ENCODE measurements at regions not wholly inside any gene's neighbourhood (a gene's known extent, or its start where the extent isn't known, plus 50 kb on each side); places are given as distances from the start of the nearest gene placed in this dataset.

DNA sequence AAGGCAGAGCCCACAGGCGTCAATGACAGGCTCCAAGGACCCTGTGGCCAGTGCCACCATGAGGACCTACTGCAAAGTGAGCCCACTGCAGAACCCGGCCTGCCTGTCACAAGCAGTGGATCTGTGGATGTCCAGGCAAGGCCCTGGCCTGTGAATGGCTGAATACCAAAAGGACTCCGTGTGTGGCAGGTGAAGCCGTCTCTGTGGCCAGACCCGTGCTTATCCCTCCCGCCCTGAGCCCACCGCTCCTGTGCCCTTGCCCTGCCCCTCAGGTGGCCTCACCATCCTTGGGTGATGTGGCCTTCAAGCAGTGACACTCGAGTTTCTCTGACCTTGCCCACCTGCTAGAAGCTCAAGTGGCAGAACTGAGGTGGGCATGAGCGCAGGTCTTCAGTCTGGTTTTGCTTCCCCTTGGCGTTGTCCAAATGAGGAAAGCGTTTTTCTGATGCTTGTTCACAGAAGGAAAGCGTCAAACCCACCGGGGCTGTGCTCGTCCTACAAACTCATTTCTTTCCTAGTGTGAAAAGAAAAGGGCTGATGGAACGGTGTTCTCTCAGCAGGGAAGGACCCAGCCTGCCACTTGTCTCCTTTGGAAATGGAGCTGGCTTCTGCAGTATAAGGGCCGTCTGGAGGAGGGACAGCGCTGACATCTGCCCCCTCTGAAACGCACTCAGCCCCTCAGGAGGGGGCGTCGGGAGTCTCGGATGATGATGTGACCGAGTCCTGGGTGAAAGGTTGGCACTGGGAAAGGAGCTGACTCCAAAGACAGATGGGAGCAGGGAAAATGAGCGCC lies 377.7 kb upstream of the IRX4 start:
- DNase-seq (ENCODE audit: low read depth), result no peak
- in situ Hi-C loops (cut with HindIII; ENCODE audit: low pct_unique_long_range_greater_than_20kb, low sequenced_read_pairs), result no loop called here

DNA sequence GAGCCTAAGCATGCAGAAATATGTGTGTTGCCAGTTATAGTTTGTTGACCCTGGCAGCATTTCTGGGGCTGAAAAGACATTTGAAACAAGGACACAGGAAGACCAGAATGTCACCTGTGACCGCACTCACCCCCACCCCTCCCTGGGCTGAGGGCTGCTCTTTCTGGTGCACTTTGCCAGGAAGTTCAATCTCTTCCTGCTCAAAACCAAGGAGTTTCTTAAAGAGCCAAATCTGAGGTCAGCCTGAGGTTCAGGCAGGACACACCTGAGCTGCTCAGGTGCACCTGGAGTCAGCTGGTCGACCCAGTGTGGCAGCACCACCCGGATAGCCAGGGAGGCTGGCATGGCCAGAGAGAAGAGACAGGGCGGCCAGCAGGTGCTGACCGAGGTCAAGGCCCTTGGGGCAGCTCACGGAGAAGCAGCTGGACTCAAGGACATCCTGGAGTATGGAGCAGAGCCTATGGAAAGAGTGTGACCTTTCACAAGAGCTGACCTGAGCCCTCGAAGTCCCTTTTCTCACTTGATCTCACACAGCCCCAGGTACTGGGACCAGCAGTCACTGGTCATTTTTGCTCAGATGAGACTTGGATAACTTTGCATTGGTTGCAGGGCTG lies 376.9 kb upstream of the IRX4 start:
- DNase-seq (ENCODE audit: low read depth), result no peak
- in situ Hi-C loops (cut with HindIII; ENCODE audit: low pct_unique_long_range_greater_than_20kb, low sequenced_read_pairs), result no loop called here

DNA sequence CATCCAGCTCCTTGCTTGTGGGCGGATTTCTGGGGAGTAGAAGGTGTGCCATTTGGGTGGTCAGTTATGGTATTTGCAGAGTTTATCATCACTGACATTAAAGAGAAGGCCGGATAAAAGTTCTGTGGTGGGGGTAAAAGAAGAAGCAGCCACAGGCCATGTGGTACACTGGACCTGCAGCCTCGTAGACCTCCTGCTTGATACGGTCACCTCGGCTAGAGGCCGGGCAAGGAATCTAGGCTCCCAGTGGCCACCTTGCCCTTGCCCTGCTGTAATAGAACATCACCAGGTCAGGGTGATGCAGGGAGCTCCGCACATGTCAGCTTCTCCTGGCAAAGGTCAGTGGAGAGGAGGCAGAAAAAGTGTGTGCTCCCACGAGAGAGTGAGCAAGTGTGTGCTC lies 376.1 kb upstream of the IRX4 start:
- in situ Hi-C loops (cut with HindIII; ENCODE audit: low pct_unique_long_range_greater_than_20kb, low sequenced_read_pairs), result no loop called here
- DNase-seq (ENCODE audit: low read depth), result no peak

DNA sequence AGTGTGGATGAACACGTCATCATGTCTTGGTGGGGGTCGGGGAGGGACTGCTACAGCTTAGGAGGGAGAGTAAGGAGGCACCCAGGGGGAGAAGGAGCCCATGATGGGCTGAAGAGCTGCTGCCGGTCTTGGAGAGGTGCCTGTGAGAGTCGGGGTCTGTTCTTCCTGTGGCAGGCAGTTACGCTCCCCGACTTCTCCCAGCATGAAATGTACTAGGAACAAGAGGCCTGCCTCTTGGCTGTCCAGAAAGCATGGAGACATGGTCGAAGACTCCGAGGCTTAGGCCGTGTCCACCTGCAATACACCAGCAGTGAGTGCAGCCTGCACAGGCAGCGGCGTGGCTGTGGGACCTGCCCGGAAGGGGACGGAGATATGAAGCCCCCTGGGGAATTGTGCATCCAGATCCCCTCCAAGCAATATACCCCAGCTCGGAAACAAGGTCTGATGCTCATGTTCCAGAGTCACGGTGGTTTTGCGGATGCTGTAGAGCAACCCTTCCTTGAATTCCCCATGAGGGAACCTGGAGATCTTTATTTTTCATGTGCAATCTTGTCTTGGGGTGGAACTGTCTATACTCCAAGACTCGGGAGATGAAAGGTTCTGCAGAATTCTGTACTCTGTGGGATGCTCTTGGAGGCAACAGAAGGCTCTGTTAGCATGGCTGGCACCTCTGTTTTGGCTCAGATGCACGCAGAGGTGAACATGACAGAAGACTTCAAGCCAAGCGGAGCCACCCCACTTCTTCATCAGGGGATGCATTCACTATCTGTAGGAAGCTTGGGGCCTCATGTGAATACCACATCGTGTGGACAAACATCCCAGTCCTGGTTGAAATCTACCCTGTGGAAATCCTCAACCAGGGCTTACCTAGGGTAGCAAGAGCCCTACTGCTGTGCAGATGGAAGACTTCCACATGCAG lies 374.9 kb upstream of the IRX4 start:
- no peak for DNase-seq (ENCODE audit: low read depth)
- in situ Hi-C loops (cut with HindIII; ENCODE audit: low pct_unique_long_range_greater_than_20kb, low sequenced_read_pairs), result no loop called here

DNA sequence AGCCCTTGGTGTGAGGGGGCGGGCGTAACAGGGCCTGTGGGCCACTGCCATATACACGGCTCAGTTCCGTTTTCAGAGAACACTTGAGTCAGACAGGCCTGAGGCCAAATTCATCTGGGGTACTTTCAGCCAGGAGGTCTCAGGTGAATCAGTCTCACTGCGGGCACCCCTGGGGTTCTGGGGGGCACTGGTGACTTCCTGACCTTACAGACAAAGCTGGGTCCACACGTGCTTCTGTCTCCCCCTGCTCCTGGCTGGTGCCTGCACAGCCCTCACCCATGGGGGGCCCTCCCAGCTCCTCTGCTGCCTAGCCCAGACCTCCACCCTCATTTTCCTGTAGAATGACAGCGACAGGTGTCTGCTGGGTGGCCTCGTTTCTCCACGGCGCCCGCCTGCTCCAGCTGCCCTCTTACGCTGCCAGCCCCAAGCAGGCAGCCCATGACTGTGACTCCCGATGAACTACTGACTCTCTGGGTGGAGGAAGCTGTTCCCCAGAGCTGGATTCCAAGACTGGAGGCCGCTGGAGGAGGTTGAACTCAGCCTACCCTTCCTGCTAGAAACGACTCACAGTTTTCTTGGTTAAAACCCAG lies 374.1 kb upstream of the IRX4 start:
- no peak for DNase-seq (ENCODE audit: low read depth)

DNA sequence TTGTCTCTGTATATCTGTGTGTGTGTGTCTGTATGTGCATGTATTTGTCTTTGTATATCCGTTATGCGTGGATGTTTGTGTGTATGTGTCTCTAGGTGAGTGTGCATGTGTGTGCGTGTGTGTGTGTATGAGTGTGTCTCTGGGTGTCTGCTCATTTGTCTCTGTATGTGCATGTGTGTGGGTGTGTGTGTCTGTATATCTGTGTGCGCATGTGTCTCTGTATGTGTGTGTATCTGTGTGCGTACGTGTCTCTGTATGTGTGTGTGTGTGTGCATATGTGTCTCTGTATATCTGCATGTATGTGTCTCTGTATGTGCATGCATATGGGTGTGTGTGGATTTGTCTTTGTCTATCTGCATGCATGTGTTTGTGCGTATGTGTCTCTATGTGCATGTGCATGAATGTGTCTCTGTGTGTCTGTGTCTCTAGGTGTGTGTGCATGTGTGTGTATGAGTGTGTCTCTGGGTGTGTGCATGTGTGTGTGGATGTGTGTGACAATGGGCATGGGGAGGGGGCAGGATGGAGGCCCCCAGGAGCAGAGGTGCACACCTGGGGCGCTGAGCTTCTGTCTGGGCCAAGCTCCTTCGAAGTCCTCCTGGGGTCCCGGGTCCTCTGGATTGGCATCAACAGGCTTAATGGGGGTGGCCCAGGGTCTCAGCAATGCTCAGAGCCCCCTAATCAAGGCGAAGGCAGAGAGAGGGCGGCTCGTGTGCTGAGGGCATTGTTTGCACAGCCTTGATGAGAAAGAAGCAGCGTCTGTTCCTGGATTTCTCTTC lies 373.4 kb upstream of the IRX4 start:
- DNase-seq (ENCODE audit: low read depth), result no peak
- in situ Hi-C loops (cut with HindIII; ENCODE audit: low pct_unique_long_range_greater_than_20kb, low sequenced_read_pairs), result no loop called here

More for the DNA sequence above, 374.1 kb upstream of the IRX4 start:
- in situ Hi-C loops (cut with HindIII; ENCODE audit: low pct_unique_long_range_greater_than_20kb, low sequenced_read_pairs), result no loop called here

DNA sequence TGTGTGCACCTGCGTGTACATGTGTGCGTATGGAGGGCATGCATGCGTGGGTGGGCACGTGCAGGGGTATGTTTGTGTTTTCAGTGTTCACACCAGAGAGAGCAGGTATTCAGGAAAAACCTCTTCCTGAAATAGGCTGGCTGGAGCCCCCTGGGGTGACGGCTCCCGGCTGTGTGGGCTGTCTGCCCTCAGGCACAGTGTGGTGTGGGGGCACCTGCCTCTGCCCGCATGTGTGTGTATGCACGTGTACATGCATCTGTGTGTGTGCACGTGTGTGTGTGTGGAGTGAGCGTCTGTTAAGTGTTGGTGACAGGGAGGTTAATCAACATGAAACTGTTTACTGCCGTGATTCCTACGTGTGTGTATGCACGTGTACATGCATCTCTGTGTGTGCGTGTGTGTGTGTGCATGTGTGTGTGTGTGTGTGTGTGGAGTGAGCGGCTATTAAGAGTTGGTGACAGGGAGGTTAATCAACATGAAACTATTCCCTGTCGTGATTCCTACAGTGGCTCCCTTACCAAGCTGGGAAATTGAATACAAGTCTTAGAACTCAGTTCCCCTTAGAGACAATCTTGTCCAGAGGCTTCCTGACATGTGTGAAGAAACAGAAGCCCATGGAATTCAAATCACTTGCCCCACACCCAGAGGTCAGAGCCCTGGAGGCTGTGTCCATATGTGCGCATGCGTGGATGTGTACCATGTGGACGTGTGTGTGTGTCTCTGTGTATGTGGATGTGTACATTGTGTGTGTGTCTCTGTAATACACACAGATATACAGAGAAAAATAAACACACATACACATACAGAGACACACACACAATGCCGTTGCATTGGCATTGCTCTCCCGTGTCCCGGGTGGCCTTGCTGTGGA lies 372.4 kb upstream of the IRX4 start:
- in situ Hi-C loops (cut with HindIII; ENCODE audit: low pct_unique_long_range_greater_than_20kb, low sequenced_read_pairs), result no loop called here
- DNase-seq (ENCODE audit: low read depth), result no peak

DNA sequence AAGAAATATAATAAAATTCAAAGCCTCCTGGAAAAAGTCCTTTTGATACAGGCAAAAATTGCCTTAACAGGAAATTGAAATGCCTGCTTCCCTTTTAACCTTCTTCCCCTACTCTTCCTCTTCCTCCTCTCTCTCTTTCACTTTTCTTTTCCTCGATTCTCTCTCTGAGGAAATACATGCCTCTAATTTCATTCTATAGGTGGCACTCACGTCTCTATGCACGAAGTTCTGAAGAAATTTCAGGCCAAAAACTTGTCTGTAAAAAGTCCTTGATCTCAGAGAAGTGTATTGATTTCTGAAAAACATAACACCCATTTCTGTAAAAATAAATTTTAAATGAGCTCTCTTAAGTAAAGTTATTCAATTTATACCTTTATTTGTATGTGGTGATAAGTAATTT lies 371.7 kb upstream of the IRX4 start:
- DNase-seq (ENCODE audit: low read depth), result no peak
- in situ Hi-C loops (cut with HindIII; ENCODE audit: low pct_unique_long_range_greater_than_20kb, low sequenced_read_pairs), result no loop called here

DNA sequence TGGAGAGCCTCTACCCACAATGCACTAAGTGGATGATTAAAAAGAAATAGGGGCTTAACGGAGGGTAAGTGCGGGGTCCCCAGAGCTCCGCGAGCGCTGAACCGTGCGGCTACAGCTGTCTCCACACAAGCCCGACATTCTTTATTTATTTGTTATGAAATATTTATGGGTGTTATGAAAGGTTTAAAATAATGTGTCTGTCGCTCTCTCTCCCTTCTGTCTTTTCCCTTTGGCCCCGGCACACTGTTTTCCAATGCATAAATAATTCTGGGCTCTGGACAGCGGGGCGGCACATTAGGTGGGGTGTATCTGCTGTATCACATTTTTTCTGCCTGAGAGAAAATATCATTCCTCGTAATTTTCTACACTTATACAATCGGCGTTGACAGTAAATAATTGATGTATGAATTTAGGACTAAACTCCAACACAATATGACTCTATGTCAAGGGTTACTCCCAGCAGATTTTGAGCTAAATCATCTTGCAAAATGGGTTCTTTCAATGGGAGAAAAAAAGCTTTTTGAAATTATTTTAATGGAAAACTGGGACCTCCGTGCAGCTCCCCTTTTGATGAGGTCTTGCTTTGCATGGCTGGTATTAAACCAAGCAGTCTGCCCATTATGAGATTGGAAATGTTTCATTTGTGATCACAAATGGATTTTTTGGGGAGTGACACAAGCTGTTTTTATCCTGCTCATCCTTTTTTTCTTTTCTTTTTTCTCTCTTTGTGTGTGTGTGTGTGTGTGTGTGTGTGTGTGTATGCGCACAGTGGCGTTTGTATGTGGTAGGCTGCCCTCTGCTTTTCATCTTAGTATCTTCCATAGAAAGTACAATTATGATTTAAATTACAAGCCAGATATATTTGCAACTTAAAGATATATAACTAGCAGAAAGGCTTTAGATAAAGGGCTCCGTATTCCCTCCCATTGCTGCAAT lies 370.6 kb upstream of the IRX4 start:
- in situ Hi-C loops (cut with HindIII; ENCODE audit: low pct_unique_long_range_greater_than_20kb, low sequenced_read_pairs), result no loop called here
- no peak for DNase-seq (ENCODE audit: low read depth)

DNA sequence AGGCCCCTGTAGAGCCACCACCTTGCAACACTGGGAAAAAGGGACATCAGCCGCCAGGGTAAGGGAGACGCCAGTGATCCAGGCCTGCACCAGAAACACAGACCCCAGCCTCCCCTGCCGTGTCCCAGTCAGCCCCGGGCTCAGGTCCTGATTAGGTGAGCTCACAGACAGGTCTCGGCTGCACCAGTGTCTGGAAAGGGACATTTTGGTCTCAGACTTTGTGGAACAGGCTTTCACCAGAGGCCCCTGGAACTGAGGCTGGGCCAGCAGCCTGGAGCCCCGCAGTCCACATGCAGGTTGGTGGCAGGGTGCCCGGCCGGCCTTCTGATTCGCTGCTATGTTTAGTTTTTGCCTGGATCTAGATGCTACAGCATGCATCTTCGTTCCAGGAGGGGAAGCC lies 369.0 kb upstream of the IRX4 start:
- in situ Hi-C loops (cut with HindIII; ENCODE audit: low pct_unique_long_range_greater_than_20kb, low sequenced_read_pairs), result no loop called here
- DNase-seq (ENCODE audit: low read depth), result no peak

DNA sequence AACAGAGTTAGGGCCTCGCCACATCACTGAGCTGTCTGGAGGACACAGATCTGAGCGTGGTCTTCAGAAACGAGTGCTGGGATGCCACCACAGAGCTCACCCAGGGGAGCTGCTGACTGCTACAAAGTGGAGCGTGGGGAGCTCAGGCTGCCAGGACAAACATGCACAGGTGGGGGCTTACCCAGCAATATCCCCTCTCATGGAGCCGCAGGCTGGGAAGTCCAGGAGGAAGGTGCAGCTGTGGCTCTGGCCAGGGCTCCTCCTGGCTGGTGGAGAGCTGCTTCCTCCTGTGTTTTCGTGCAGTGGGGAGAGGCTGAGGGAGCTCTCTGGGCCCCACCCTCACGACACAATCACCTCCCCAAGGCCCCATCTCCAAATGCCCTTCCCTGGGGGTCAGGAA lies 368.6 kb upstream of the IRX4 start:
- no peak for DNase-seq (ENCODE audit: low read depth)
- in situ Hi-C loops (cut with HindIII; ENCODE audit: low pct_unique_long_range_greater_than_20kb, low sequenced_read_pairs), result no loop called here

DNA sequence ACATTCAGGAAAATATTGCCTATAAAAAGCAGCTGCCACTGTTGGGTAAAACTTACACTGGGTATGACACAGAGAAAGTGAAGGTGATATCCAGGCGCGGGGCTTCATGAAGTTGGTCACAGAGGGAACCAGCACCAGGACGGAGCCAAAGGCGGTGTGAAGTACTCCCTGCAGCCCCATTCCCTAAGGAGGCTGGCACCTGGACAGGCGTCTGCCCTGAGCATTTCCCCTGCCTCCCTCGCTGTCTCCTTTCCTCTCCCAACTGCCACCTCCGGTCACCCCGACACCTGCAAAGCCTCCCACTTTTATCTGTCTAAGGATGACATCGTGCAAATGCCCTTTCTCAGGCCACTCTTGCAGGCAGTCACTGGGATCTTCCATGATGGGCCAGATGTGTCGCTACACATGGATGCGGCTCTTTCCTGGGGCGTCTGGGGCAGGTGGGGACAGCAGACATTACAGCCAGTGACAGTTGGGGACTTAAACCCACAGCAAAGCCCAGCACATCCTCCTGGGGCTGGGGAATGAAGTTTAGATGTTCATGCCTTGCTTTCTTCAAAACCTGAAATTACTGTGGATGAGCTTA lies 367.7 kb upstream of the IRX4 start:
- DNase-seq (ENCODE audit: low read depth), result no peak
- in situ Hi-C loops (cut with HindIII; ENCODE audit: low pct_unique_long_range_greater_than_20kb, low sequenced_read_pairs), result no loop called here

DNA sequence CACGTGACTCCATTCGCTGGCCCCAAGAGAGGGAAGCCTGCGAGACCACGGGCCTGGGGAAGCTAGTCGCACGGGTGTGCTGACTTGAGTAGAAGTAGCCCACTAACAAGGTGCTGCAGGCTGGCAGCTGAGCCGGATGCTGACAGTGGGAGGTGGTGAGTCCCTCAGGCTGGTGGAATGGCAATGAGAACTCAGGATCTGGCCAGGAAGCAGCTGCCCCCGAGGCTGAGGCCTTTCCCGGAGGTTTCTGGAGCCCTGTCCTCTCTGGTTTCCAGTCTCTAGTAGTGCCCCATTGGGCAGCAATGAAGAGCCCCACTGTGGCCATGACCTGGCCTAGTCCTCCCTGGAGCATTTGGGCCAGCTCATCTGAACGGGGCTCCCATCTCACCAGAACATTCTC lies 366.7 kb upstream of the IRX4 start:
- DNase-seq (ENCODE audit: low read depth), result no peak
- in situ Hi-C loops (cut with HindIII; ENCODE audit: low pct_unique_long_range_greater_than_20kb, low sequenced_read_pairs), result no loop called here

DNA sequence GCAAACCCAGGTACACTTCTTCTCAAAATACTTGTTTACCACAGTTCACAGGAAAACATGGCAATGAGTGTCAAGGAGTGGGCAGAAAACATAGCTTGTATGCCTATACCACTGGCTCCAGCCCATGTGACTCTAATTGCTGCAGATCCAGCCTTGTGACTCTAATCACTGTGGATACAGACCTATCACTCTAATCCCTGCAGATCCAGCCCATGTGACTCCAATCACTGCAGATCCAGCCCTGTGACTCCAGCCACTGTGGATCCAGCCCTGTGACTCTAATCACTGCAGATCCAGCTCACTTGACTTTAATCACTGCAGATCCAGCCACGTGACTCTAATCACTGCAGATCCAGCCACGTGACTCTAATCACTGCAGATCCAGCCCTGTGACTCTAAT lies 366.3 kb upstream of the IRX4 start:
- in situ Hi-C loops (cut with HindIII; ENCODE audit: low pct_unique_long_range_greater_than_20kb, low sequenced_read_pairs), result no loop called here
- DNase-seq (ENCODE audit: low read depth), result no peak

DNA sequence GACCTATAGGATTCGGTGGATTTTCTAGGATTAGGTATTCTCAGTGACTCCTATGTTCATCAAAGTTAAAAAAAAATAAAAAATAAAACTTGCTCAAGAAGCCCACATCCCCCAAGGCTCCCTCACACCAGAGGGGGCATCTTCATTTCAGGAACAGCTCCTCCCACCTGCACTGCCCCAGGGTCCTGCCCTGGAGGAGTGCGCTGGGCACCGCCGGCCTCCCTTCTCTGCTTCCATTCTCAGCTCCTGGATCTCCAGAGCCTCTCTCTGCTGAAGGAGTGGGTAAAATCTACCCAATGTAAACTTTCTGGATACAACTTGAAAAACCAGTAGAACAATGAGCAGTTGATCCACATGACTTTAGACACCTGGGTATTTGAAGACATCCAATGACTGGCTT lies 359.8 kb upstream of the IRX4 start:
- no peak for DNase-seq (ENCODE audit: low read depth)

DNA sequence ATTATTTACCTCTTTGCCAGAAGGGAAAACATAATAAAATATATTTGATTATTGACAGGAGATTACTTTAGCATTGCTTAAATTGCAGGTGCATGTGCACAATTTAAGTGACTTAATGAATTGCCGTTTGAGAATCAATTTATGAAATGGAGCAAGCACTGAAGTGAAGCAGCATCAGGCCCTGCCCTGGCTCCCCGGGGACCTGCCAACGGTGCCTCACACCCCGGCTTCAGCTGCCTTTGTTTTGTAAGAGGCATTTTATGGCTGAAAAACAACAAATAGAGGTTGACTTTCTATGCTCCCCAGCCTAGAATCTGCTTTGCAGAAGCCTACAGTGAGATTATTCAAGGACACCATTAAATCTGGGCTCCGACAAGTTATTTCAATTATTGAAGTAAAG lies 359.1 kb upstream of the IRX4 start:
- in situ Hi-C loops (cut with HindIII; ENCODE audit: low pct_unique_long_range_greater_than_20kb, low sequenced_read_pairs), result no loop called here
- DNase-seq (ENCODE audit: low read depth), result no peak

More for the DNA sequence above, 359.8 kb upstream of the IRX4 start:
- in situ Hi-C loops (cut with HindIII; ENCODE audit: low pct_unique_long_range_greater_than_20kb, low sequenced_read_pairs), result no loop called here
